ENCODE measurements at regions not wholly inside any gene's neighbourhood (a gene's known extent, or its start where the extent isn't known, plus 50 kb on each side); places are given as distances from the start of the nearest gene placed in this dataset.

DNA sequence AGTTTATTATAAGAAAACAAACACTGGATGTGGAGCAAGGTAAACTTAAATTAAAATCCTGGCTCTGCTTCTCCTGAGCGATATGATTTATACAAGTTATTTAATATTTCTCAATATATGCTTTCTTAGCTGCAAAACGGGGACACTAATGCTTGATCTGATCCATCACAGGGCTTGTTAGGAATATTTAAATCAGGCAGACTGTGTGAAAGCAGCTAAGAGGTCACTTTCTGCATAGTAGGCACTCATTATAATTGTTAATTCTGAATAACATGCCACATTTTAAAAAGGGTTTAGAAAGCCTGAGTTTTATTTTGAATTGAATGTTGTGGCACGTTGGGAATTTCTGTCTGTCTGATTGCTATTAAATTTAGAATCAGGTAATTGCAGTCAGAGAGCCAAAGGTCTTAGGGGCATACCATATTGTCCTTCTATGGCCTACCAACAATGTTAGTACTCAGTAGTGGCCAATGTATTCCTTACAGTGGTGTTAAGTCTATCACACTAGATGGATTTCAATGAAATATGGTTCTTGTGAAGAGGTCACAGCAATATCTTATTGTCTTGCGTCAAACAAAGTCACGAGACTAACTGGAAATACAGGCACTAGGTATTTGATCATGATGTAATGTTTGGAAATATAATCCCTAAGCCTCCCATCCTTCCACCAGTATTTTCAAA lies 890.0 kb upstream of the CDH8 start:
- Histone ChIP-seq H3K36me3 (ENCODE audit: control insufficient read depth in 1 of 2, insufficient read depth in 2 of 2, low read length in 2 of 2) (no peaks in the 10 kb centered on the region), H3K9me3 (ENCODE audit: control insufficient read depth in 1 of 2, low read length in 2 of 2) (peaks cover 0 to 6% of the 10 kb centered on the region in 2 donors), H3K4me1 (ENCODE audit: control insufficient read depth in 1 of 2, insufficient read depth in 2 of 2, low read length in 2 of 2) (no peaks in the 10 kb centered on the region), H3K27me3 (ENCODE audit: control insufficient read depth in 1 of 2, insufficient read depth in 2 of 2, low read length in 2 of 2) (no peaks in the 10 kb centered on the region), H3K4me3 (ENCODE audit: low read depth in 1 of 2, low read length in 2 of 2) (no peak overlapping the region), H3K27ac (ENCODE audit: low read depth, low read length) (no peak overlapping the region), H3K9ac (ENCODE audit: low read depth in 1 of 2, low read length in 2 of 2) (no peak overlapping the region)

DNA sequence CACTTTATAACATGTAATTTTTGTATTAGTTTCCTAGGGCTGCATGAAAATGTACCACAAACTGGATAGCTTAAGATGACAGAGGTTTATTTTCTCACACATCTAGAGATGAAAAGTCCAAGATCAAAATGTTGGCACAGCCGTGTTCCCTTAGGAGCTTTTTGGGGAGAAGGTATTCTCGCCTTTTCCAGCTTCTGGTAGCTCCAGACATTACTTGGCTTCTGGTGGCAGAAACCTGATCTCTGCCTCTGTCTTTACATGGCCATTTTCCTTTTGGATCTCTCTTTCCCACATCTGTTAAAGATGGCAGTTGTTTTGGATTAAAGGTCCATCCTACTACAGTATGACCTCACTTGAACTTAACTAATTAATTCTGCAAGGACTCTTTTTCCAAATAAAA lies 885.7 kb upstream of the CDH8 start:
- no peak overlapping the region for H3K4me3 ChIP-seq (ENCODE audit: low read depth in 1 of 2, low read length in 2 of 2)
- H3K36me3 ChIP-seq (ENCODE audit: control insufficient read depth in 1 of 2, insufficient read depth in 2 of 2, low read length in 2 of 2): no peaks in the 10 kb centered on the region
- H3K27me3 ChIP-seq (ENCODE audit: control insufficient read depth in 1 of 2, insufficient read depth in 2 of 2, low read length in 2 of 2): no peaks in the 10 kb centered on the region
- H3K9ac ChIP-seq (ENCODE audit: low read depth in 1 of 2, low read length in 2 of 2): no peak overlapping the region
- no peaks in the 10 kb centered on the region for H3K4me1 ChIP-seq (ENCODE audit: control insufficient read depth in 1 of 2, insufficient read depth in 2 of 2, low read length in 2 of 2)
- H3K27ac ChIP-seq (ENCODE audit: low read depth, low read length): no peak overlapping the region
- peaks cover 0 to 3% of the 10 kb centered on the region in 2 donors for H3K9me3 ChIP-seq (ENCODE audit: control insufficient read depth in 1 of 2, low read length in 2 of 2)

DNA sequence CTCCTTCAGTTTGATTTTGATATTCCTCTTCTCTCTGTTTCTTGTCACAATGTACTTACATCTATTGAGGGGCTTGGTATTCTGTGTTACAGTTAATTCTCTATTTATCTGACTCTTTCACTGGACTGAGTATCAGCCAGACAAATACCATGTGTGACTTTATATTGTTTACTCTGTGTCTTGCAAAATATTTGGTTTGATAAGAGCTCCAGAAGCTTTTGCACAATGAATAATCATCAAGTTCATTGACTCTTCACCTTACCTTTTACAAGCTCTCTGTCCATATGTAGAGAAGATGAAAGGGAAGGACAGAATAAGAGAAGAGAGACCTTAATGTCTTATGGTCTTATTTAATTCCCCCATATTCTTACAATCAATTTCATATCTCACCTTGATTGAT lies 877.7 kb upstream of the CDH8 start:
- Histone ChIP-seq H3K27me3 (ENCODE audit: control insufficient read depth in 1 of 2, insufficient read depth in 2 of 2, low read length in 2 of 2) (no peaks in the 10 kb centered on the region), H3K27ac (ENCODE audit: low read depth, low read length) (no peak overlapping the region), H3K9ac (ENCODE audit: low read depth in 1 of 2, low read length in 2 of 2) (no peak overlapping the region), H3K4me1 (ENCODE audit: control insufficient read depth in 1 of 2, insufficient read depth in 2 of 2, low read length in 2 of 2) (no peaks in the 10 kb centered on the region), H3K36me3 (ENCODE audit: control insufficient read depth in 1 of 2, insufficient read depth in 2 of 2, low read length in 2 of 2) (no peaks in the 10 kb centered on the region), H3K9me3 (ENCODE audit: control insufficient read depth in 1 of 2, low read length in 2 of 2) (peaks cover 3 to 4% of the 10 kb centered on the region in 2 donors), H3K4me3 (ENCODE audit: low read depth in 1 of 2, low read length in 2 of 2) (no peak overlapping the region)

DNA sequence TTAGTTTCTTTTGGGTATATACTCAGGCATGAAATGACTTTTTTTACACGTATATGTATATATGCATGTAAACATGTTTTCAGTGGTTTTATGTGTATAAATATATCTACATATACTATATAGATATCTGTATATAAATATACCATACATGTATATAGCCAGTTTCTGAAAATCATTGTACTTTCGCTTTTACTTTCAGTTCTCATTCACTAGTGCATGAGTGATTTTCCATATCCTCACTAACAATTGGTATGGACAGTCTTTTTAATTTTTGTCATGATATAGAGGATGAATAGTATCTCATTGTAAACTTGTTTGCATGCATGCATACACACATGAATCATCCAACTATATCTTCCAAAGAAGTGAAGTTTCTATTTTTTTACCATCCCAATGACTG lies 877.1 kb upstream of the CDH8 start:
- Histone ChIP-seq H3K4me3 (ENCODE audit: low read depth in 1 of 2, low read length in 2 of 2) (no peak overlapping the region), H3K9ac (ENCODE audit: low read depth in 1 of 2, low read length in 2 of 2) (no peak overlapping the region), H3K9me3 (ENCODE audit: control insufficient read depth in 1 of 2, low read length in 2 of 2) (peaks cover 2 to 4% of the 10 kb centered on the region in 2 donors), H3K27ac (ENCODE audit: low read depth, low read length) (no peak overlapping the region), H3K4me1 (ENCODE audit: control insufficient read depth in 1 of 2, insufficient read depth in 2 of 2, low read length in 2 of 2) (no peaks in the 10 kb centered on the region), H3K27me3 (ENCODE audit: control insufficient read depth in 1 of 2, insufficient read depth in 2 of 2, low read length in 2 of 2) (no peaks in the 10 kb centered on the region), H3K36me3 (ENCODE audit: control insufficient read depth in 1 of 2, insufficient read depth in 2 of 2, low read length in 2 of 2) (no peaks in the 10 kb centered on the region)

DNA sequence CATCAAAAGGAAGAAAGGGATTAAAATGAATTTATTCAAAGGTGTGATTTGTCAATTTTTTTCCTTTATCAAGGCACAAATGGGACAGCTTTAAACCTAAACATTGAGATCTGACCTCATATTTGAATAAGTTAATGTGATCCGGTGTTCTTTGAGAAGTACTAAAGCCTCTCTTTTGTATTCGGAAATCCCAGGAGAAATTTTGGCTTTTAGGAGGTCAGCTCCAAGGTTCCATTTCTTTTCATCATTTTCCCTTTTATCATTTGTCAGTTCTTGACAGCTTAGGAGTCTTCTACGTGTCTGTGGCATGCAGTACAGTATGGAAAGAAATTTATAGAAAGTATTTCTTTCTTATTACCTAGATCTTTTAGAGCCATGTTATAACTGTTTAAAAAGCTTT lies 873.4 kb upstream of the CDH8 start:
- Histone ChIP-seq H3K4me3 (ENCODE audit: low read depth in 1 of 2, low read length in 2 of 2) (no peak overlapping the region), H3K9ac (ENCODE audit: low read depth in 1 of 2, low read length in 2 of 2) (no peak overlapping the region)

DNA sequence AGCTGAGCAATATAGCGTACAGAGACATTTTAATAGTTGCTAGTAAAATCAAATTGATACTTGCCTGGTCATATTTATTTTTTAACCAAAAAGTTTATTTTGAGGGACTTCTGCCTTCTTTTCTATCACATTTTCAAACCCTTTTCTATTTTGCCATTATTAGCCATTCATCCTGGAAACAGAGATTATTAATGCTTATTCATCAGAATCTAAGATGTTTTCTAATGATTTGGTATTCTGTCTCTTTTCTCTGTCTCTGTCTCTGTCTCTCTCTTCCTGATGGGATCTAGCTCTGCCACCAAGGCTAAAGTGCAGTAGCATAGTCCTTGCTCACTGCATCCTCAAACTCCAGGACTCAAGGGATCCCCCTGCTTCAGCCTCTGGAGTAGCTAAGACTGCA lies 871.3 kb upstream of the CDH8 start:
- Histone ChIP-seq H3K4me1 (ENCODE audit: control insufficient read depth in 1 of 2, insufficient read depth in 2 of 2, low read length in 2 of 2) (no peaks in the 10 kb centered on the region), H3K9ac (ENCODE audit: low read depth in 1 of 2, low read length in 2 of 2) (no peak overlapping the region), H3K36me3 (ENCODE audit: control insufficient read depth in 1 of 2, insufficient read depth in 2 of 2, low read length in 2 of 2) (no peaks in the 10 kb centered on the region), H3K9me3 (ENCODE audit: control insufficient read depth in 1 of 2, low read length in 2 of 2) (peaks cover 2 to 4% of the 10 kb centered on the region in 2 donors), H3K4me3 (ENCODE audit: low read depth in 1 of 2, low read length in 2 of 2) (no peak overlapping the region), H3K27me3 (ENCODE audit: control insufficient read depth in 1 of 2, insufficient read depth in 2 of 2, low read length in 2 of 2) (no peaks in the 10 kb centered on the region), H3K27ac (ENCODE audit: low read depth, low read length) (no peak overlapping the region)

More for the DNA sequence above, 873.4 kb upstream of the CDH8 start:
- Histone ChIP-seq H3K27ac (ENCODE audit: low read depth, low read length) (no peak overlapping the region), H3K27me3 (ENCODE audit: control insufficient read depth in 1 of 2, insufficient read depth in 2 of 2, low read length in 2 of 2) (no peaks in the 10 kb centered on the region), H3K9me3 (ENCODE audit: control insufficient read depth in 1 of 2, low read length in 2 of 2) (peaks cover 2 to 4% of the 10 kb centered on the region in 2 donors), H3K4me1 (ENCODE audit: control insufficient read depth in 1 of 2, insufficient read depth in 2 of 2, low read length in 2 of 2) (no peaks in the 10 kb centered on the region), H3K36me3 (ENCODE audit: control insufficient read depth in 1 of 2, insufficient read depth in 2 of 2, low read length in 2 of 2) (no peaks in the 10 kb centered on the region)

DNA sequence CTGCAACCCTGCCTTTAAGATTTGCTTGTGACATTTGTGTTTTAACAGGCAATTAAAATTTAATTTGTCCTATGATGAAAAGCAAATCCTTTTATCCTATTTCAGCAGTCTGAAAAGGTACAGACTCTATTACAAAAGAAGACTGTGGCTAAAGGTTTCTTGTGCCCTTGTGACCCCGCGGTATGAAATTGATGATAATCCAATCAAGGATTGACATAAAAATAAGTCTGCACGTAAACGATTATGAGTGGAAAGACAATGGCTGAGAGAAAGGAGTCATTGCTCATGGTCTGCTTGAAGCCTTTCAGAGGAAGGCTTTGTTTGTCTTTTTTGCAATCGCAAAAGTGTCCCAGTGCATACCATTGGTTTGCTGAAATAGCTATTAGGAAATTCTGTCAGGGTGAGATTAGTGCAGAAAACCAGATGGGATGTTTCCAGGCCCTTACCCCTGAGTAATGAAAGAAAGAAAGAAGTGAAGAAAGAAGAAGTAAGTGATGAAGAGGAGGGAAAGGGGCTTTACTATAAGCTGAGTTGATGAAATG lies 867.8 kb upstream of the CDH8 start:
- Histone ChIP-seq H3K9me3 (ENCODE audit: control insufficient read depth in 1 of 2, low read length in 2 of 2) (peaks cover 0 to 2% of the 10 kb centered on the region in 2 donors), H3K27me3 (ENCODE audit: control insufficient read depth in 1 of 2, insufficient read depth in 2 of 2, low read length in 2 of 2) (no peaks in the 10 kb centered on the region), H3K4me3 (ENCODE audit: low read depth in 1 of 2, low read length in 2 of 2) (no peak overlapping the region), H3K36me3 (ENCODE audit: control insufficient read depth in 1 of 2, insufficient read depth in 2 of 2, low read length in 2 of 2) (no peaks in the 10 kb centered on the region), H3K27ac (ENCODE audit: low read depth, low read length) (no peak overlapping the region), H3K9ac (ENCODE audit: low read depth in 1 of 2, low read length in 2 of 2) (no peak overlapping the region), H3K4me1 (ENCODE audit: control insufficient read depth in 1 of 2, insufficient read depth in 2 of 2, low read length in 2 of 2) (no peaks in the 10 kb centered on the region)

DNA sequence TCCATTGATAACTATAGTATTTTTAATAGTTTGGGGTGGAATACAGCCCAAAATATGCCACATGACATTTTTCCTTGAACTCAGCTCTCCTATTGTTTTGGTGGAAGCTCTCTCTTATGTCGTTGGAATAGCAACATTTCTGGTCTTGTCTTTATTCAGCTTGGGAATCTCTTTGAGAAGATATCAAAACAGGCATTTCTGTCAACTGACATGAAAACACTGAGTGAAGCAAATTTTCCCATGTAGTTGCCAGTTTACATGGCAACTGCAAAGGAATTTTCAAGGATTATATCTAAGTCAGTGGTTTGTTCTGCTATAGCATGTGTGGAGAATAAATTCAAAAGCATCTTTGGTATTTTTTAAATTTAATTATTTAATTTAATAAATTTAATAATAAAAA lies 863.5 kb upstream of the CDH8 start:
- Histone ChIP-seq H3K4me3 (ENCODE audit: low read depth in 1 of 2, low read length in 2 of 2) (no peak overlapping the region), H3K9ac (ENCODE audit: low read depth in 1 of 2, low read length in 2 of 2) (no peak overlapping the region), H3K4me1 (ENCODE audit: control insufficient read depth in 1 of 2, insufficient read depth in 2 of 2, low read length in 2 of 2) (no peaks in the 10 kb centered on the region), H3K36me3 (ENCODE audit: control insufficient read depth in 1 of 2, insufficient read depth in 2 of 2, low read length in 2 of 2) (no peaks in the 10 kb centered on the region), H3K27ac (ENCODE audit: low read depth, low read length) (no peak overlapping the region), H3K9me3 (ENCODE audit: control insufficient read depth in 1 of 2, low read length in 2 of 2) (no peaks in the 10 kb centered on the region), H3K27me3 (ENCODE audit: control insufficient read depth in 1 of 2, insufficient read depth in 2 of 2, low read length in 2 of 2) (no peaks in the 10 kb centered on the region)

DNA sequence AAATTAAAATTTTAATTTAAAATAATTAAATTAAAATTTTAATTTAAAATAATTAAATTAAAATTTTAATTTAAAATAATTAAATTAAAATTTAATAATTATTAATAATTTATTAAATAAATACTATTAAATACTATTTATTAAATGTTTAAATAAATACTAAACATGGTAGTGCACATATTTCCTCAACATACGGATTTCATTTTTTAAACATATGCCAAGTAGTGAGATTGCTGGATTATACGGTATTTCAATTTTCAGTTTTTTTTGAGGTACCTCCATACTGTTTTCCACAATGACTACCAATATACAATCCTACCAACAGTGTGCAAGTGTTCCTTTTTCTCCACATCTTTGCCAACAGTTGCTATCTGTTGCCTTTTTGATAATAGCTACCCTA lies 852.9 kb upstream of the CDH8 start:
- Histone ChIP-seq H3K9ac (ENCODE audit: low read depth in 1 of 2, low read length in 2 of 2) (no peak overlapping the region), H3K27me3 (ENCODE audit: control insufficient read depth in 1 of 2, insufficient read depth in 2 of 2, low read length in 2 of 2) (no peaks in the 10 kb centered on the region), H3K9me3 (ENCODE audit: control insufficient read depth in 1 of 2, low read length in 2 of 2) (peaks cover 7 to 20% of the 10 kb centered on the region in 2 donors), H3K4me1 (ENCODE audit: control insufficient read depth in 1 of 2, insufficient read depth in 2 of 2, low read length in 2 of 2) (no peaks in the 10 kb centered on the region), H3K4me3 (ENCODE audit: low read depth in 1 of 2, low read length in 2 of 2) (no peak overlapping the region), H3K36me3 (ENCODE audit: control insufficient read depth in 1 of 2, insufficient read depth in 2 of 2, low read length in 2 of 2) (no peaks in the 10 kb centered on the region), H3K27ac (ENCODE audit: low read depth, low read length) (no peak overlapping the region)

DNA sequence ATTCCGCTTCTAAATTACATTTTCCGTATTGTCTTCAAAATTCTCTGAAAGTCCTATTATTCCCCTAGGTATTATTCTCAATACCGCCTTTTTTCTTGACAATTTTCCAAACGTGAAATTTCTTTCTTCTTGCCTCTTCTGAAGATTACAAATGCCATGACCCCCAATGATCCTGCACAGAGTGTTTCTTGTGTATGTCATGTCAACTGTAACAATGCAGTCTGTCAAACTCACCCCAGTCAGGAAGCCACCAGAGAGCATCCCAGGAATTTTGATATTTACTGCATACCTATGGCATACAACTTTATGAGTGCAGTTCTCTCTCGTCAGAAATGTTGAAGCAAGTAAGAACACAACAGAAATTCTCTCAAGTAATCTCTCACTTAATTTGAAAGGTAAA lies 847.3 kb upstream of the CDH8 start:
- H3K9ac ChIP-seq (ENCODE audit: low read depth in 1 of 2, low read length in 2 of 2): no peak overlapping the region
- no peaks in the 10 kb centered on the region for H3K36me3 ChIP-seq (ENCODE audit: control insufficient read depth in 1 of 2, insufficient read depth in 2 of 2, low read length in 2 of 2)
- H3K4me3 ChIP-seq (ENCODE audit: low read depth in 1 of 2, low read length in 2 of 2): no peak overlapping the region
- H3K4me1 ChIP-seq (ENCODE audit: control insufficient read depth in 1 of 2, insufficient read depth in 2 of 2, low read length in 2 of 2): no peaks in the 10 kb centered on the region
- no peaks in the 10 kb centered on the region for H3K9me3 ChIP-seq (ENCODE audit: control insufficient read depth in 1 of 2, low read length in 2 of 2)
- no peaks in the 10 kb centered on the region for H3K27me3 ChIP-seq (ENCODE audit: control insufficient read depth in 1 of 2, insufficient read depth in 2 of 2, low read length in 2 of 2)
- no peak overlapping the region for H3K27ac ChIP-seq (ENCODE audit: low read depth, low read length)
